GM19468 (cell line): ENCODE measurements at regions not wholly inside any gene's neighbourhood (a gene's known extent, or its start where the extent isn't known, plus 50 kb on each side); places are given as distances from the start of the nearest gene placed in this dataset.
A peak's percentile ranks its signal among the peaks of the same experiment; 100 is the strongest.

Source experiments
- ATAC-seq: cut with Tn5 transposase; IDR thresholded peaks from one replicate; pipeline ENCODE4 v1.9.1; 2021; ENCODE audit warnings: mild to moderate bottlenecking, moderate library complexity, moderate number of reproducible peaks; ENCODE audit not compliant: unreplicated experiment; ENCODE audit errors: extremely low read depth

DNA sequence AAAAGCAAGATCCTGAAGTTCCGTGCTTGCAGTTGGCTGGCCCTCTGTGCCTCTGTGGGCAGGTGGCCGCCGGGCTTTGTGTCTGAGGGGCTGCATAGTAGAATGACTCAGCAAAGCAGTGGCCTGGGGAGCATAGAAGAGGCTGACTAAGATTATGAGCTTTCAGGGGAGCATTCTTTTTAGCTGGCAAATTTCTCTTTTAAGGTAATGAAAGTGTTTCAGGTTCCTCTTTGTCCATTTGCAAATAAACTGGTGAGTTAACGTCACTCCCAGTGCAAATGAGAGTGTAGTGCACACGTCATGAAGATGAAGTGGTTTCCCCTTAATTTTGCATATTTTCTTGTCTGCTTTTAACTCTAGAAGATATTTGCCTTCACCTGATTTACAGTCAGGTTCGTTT lies 98.6 kb downstream of the BCL2L11 start:
- peak; percentile 85 for ATAC-seq

DNA sequence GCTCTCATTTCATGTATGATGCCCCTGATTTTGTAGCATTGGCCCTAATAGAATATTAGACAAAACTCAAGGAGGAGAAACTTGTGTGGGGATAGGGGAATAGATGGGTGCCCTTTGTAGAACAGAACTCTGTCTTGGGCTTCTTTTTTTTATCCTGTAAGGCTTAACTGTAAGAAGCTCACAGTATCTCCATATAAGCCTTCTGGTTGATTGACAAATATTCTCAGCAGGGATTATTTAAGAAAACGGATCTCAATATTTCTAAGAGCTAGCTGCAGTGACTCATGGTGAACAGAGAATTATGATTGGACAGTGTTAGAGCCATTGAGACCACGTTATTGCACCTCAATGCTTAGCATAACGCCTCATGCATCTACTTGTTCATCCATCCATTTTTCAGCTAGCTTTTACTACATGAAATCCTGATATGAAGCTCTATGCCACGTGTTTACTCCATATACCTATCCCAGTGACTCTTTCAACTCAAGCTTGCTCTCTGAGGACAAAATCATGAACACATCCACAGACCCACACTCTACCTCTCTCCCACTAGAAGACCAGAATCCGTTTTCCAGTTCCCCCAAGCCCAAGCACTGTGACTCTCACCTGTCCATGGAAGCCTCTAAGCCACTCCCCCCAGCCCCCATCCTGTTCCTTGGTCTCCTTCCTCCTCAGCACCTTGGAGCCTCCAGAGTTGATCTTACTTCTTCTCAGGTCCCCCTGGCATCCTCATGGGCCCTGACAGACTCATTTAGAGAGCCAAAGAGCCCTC lies 99.2 kb downstream of the BCL2L11 start:
- no peak for ATAC-seq

DNA sequence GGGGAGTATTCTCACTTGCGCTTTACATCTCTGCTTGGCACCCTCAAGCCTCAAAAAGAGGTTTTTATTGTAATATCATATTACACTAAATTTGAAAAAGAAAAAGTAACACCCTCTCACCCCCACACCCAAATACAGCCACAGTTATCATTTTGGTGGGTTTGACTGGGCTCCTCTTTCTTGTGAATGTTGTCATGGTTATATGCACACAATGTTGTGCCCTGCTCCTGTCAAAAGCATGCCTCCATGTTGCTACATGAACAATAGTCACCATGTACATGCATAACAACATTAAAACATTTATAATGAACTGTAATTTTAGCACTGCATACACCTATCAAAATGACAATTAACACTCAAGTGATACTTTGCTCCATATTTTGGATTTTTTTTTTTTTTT lies 100.2 kb downstream of the BCL2L11 start:
- no peak for ATAC-seq

DNA sequence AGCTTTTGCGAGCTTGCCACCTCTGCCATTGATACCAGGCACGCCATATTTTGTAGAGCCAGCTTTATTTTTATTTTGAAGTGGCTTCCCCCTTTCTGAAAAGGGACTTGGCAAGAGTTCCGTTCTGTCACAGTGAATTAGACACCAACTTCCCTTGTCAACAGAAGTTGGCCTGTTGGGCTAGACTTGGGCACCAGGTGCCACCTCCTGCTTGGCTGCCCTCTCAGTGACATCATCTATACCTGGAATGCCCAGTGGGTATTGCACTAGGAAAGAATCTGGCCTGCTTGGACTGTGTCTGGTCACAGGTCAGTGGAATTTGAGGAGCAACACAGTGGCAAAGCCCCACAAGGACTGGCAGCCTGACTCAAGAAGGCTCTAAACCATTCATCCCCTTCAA lies 101.0 kb downstream of the BCL2L11 start:
- ATAC-seq, result no peak

DNA sequence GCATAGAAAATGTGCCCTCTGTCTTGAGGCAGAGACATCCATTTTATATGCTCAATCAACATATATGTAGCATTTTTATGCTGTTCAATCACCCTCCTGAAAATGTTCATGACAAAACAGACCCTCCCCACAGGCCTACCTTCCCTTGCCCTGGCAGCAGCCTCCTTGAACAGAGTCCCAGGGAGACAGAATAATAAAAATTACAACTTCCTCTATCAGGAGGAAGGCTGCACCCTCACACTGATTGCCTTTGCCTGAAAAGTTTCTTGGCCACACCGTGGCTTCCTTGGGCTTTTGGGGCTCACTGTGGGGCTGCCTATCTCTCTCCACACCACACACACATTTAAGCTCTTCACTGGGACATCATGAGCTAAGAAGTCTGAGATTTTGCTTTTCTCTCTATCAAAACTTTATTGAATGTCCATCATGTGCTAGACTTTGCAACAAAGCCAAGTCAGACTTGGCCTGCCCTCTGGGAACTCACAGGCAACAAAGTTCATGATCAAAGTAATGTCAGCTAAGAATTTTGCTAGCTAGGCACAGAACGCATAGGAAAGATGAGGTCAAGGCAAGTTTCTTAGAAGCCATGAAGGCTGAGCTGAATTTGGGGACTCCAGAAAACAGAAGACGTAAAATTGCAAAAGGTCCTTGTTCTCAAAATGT lies 101.6 kb downstream of the BCL2L11 start:
- ATAC-seq, result no peak

DNA sequence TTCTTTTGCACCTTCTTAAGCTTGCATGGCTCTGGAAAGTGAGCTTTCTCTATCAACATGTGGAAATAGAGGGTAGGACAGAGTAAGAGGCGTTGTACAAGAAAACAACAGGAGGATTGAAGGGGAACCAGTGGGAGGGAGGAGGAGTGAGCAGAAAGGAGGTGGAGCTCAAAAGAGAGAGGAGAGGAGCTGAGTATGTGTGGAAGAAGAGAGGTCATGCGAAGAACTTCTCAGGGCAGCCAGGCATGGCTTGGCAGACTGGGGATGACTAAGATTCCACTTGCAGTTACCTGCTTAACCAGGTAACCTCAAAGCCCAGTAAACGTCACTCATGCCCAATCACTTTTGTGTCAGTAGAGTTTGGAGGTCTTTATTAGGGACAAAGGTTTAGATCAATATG lies 105.1 kb downstream of the BCL2L11 start:
- ATAC-seq, result no peak

DNA sequence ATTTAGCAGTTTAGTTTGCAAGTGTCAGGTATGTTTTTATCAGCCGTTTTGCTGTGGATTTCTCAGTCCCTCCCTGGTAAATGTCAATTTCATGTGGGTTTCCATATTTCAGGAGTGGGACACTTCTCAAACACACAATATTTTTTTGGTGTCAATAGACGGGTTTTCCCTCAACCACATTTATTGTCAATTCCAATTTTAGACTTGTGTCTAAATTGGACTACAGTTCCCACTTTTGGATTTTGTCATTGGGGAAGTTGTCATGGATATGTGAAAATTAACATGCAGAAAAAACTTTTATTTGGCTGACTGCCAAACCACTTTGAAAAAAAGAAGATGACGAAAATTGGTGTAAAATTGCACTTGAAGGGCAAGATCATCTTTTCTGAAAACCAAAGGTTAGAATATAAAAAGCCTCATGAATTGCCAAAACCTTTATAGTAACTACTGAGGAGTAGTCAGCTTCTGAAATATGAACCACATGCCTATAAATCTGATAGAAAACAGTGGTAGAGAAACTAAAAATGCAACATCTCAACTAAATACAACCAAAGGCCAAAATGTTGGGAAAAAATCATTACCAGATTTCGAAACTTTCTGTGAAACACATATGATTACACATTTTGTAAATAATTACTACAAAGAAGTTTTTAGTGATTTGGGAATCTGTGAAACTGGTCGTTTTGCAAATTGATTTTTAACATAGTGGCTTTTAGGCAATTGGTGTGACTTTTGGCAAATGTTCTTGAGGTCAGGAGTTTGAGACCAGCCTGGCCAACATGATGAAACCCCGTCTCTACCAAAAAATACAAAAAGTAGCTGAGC lies 106.4 kb downstream of the BCL2L11 start:
- no peak for ATAC-seq

DNA sequence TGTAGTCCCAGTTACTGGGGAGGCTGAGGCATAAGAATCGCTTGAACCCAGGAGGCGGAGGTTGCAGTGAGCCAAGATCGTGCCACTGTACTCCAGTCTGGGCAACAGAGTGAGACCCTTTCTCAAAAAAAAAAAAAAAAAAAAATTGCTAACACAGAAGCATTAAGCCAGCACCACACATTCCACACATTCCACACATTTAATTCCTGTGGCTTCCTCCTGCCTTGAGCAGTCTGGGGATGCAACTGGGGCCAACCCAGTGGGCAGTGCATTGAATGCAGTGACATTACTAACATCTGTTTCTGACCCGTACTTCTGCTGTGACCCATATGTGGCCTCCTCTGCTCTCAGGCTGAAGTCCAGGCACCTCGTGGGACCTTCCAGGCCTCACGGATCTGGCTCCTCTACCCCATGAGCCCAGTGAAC lies 107.0 kb downstream of the BCL2L11 start:
- ATAC-seq, result no peak

DNA sequence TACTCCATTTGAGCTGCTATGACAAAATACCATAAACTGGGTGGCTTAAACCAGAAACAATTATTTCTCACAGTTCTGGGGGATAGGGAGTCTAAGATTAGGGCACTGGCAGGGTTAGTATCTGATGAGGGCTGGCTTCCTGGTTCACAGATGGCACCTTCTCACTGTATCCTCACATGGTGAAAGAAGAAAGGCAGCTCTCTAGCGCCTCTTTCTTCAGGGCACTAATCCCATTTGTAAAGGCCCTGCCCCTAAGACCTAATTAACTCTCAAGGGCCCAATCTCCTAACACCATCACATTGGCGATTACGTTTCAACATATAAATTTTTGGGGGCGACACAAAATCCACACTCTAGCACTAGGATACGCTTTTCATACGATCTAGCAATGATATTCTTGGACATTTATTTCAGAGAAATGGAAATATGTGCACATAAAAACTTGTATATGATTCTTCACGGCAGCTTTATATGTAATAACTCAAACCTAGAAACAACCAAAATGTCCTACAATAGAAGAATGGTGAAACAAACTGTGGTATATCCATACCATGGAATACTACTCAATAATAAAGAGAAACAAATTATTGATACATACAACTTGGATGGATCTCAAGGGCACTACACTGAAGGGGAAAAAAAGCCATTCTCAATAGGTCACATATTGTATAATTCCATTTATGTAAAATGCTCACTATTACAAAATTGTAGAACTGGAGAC lies 111.0 kb downstream of the BCL2L11 start:
- no peak for ATAC-seq

DNA sequence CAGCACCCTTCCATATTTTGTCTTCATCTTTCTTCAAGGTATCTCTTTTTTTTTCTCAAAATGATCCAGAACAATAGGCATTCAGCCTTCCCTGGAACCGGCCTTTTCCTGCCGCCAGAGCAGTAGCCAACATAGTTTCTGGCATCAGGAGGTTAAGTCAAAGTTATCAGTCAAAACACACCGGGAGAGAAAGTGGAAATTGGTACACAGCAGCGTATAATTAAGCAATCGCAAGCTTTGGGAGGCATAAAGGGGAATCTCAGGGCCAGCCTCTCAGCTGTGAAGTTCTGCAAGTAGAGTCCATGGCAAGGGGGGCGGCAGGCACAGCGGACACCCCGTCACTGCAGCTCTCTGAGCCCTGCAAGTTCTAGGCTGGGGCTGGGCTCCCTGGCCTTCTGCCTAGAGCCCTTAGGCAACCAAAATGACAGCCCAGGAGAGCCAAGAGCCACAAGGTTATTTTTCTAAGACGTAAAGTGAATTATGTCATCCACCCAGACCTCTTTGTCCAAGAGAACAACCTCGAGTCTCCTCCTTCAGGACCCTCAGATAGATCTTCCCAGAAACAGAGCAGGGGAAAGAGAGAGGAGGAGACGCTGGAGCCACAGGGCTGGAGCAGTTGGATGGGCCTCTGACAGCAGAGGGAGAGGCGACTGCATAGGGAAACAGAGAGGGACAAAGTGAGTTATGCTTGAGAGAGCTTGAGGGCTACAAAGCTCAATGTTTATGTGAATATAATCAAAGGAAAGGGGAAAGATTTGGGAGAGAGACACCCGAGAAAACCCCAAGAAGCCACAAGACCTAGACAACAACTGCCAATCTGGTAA lies 114.7 kb downstream of the BCL2L11 start:
- ATAC-seq, result no peak

DNA sequence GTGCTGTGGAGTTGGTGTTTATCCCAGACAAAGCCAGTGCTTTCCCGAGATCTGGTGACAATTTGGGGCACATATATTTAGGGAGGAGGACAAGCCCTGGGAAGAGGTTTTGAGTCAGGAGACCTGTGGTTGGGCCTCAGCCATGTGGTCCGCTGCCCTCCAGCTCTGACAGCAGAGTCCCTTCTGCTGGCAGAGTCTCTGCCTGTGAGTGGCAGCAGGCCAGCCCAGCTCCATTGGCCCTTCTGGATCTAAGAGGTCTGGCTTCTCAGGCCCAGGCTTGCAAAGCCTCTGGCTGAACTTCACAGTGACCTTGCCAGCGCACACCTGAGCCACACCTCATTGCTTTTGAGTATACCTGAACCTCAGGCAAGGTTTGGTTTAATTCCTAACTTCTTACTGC lies 115.3 kb downstream of the BCL2L11 start:
- ATAC-seq, result no peak

DNA sequence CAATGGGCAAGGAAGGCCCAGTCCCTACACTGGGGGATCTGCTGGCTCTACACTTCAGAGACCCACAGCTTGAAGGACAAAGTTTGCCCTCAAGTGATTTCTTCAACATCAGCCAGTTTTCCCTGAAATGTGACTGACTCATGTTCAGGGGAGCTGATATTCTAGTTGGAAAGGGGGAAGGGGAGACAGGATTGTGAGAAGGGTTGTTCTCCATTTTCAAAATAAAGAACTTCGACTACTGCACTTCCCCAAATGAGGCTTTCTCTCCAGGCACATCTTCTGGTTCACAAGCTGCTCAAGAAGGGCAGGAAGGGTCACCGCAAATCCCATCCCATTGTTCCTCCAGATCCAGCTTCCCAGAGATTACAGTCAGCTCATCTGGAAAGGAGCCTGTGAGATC lies 117.6 kb downstream of the BCL2L11 start:
- ATAC-seq, result no peak

DNA sequence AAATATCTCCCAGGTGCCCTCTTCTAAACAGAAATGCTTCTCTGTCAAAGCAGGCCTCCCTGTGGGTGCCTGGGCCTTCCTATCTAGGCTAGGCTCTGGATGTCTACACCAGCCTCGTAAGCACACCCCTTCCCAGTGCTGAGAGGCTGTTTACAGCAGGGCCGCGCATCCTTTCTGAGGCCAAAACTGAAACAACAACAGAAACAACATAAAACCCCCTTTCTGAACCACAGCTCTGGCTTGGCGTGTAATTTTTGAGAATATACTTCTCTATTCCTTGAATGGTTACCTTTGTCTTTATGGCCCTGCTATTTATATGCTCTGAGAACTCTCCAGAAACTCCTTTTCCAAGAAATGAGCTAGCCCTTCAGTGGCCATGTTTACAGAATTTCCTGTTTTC lies 118.4 kb downstream of the BCL2L11 start:
- peak; percentile 87 for ATAC-seq

DNA sequence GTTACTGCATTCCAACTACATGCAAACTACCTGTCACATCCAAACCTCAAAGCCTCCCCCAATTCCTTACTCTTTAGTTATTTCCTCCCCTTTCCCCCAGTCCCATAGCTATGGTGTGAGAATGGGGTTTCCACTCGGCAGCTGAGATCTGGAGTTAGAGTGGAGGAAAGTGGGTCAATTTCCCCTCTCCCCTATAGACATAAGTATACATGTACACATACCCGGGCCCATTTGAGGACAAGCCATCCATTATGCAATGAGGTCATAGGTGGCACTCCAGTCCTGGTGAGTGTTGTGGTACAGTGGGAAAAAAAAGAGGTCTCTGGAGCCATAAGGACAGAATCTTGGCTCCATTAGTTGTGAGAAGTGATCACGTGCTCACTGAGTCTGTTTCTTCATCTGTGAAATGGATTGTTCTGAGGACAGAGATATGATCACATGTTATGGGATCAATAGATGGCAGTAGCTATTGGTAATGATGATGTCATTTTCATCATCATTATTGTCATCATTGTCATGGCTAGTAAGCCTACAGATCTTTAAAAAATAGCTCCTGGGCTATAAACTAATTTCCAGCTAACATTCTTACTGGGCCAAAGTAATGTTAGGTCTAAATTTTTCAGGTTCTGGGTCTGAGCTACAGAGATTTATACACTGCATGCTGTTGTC lies 119.0 kb downstream of the BCL2L11 start:
- ATAC-seq, result no peak

DNA sequence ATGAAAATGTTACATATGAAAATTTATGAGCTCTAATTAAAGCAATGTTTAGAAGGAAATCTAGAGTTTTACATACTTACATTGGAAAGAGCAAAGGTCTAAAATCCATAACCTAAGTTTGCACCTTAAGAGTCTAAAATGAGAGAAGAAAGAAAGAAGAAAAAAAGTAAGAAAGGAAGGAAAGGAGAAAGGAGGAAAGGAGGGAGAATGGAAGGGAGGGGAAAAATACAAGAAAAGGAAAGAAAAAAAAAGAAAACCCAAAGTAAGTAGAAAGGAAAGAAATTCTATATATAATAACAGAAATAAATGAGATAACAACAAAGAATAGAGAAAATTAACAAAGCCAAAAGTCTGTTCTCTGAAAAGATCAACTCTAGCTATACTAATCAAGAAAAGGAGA lies 122.6 kb downstream of the BCL2L11 start:
- ATAC-seq, result no peak

DNA sequence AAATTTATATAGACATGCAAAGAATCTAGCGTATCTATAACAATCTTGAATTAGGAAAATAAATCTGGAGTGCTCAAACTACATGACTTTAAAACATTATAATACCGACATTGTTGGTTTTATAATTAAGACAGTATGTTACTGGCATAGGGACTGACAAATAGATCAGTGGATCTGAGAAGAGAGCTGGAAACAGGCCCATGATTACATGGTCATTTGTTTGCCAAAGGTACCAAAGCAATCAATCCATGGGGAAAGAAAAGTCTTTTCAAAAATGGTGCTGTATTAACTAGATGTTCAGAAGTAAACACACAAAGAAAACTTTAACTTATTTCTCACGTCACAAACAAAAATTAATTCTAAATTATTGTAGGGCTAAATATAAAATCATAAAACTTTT lies 124.2 kb downstream of the BCL2L11 start:
- no peak for ATAC-seq

DNA sequence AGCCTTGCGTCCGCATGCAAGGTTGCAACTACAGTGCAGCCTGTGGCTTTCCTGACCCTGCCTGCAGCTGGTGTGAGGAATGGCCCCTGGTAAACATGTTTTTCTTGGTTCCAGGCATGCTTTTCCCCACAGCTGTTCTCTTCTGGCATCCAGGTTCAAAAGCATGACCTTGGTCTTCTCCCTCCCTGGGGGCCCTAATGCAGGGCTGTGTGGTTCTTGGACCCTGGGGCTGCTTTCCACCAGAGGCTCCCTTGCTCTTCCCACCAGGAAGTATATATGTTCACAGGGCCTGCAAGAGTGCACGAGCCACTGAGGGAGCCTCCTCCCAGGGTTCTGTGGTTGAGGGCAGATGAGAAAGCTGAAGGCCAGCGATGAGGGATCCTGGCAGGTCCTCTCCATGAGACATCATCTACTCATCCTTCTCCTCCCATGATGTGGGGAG lies 125.9 kb downstream of the BCL2L11 start:
- no peak for ATAC-seq

DNA sequence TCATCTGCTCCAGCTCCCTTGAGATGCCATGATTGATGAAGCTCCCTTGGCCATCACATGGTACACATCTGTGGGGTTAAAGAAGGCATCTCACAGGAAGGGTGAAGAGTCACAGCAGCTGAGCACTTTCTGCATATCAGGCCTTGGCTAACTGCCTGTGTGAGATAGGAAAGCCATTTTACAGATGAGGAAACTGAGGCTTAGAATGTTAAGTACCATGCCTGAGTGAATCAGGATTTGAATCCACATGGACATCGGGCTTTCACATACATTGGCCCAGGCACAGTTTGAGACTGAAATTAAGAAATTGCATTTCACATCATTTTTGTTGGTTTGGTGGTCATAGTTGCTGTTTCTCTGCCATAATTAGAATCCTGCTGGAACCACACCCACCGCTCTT lies 126.8 kb downstream of the BCL2L11 start:
- ATAC-seq, result no peak

DNA sequence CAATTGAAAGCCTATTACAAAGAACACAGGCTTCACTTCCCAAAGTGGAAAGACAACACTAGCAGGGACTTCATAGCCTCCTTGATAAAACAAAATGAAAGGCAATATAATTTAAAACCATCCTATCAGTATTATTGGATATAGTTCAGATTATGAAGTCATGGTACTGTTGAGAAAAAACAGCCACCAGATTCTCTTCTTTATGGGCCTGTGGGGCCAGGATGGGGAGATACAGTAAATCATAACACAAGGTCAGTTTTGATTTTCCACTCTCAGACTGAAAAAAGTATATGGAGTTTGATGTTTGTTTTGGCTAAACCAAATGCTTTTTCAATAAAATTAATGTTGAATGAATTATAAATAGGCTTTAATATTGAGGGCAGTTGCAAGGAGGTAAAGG lies 129.1 kb downstream of the BCL2L11 start:
- ATAC-seq, result no peak
